GM19324 (cell line): ENCODE measurements at regions not wholly inside any gene's neighbourhood (a gene's known extent, or its start where the extent isn't known, plus 50 kb on each side); places are given as distances from the start of the nearest gene placed in this dataset.

Experiments used
- ATAC-seq: cut with Tn5 transposase; IDR thresholded peaks from one replicate; pipeline ENCODE4 v1.9.1; 2021; ENCODE audit warnings: mild to moderate bottlenecking, moderate library complexity; ENCODE audit not compliant: unreplicated experiment, low FRiP score

DNA sequence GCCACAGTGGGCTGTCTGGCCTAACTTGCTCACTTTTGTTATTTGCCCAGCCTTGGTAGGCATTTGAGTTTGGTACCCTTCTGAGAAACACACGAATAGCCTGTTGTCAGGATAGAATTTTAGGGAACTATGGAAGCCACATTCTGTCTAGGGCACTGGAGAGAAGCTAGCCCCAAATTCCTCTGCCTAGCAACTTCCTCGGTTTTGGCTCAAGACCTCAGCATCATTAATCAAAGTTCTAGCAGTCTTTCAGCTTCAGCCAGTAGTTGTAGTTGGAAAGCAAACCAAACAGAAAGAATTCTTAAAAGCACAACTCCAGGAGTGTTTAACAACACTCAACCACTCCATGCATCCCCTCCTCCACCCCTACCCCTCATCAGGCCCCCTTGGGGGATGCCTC is 572.1 kb upstream of the PSMD7 start:
- no peak for ATAC-seq

DNA sequence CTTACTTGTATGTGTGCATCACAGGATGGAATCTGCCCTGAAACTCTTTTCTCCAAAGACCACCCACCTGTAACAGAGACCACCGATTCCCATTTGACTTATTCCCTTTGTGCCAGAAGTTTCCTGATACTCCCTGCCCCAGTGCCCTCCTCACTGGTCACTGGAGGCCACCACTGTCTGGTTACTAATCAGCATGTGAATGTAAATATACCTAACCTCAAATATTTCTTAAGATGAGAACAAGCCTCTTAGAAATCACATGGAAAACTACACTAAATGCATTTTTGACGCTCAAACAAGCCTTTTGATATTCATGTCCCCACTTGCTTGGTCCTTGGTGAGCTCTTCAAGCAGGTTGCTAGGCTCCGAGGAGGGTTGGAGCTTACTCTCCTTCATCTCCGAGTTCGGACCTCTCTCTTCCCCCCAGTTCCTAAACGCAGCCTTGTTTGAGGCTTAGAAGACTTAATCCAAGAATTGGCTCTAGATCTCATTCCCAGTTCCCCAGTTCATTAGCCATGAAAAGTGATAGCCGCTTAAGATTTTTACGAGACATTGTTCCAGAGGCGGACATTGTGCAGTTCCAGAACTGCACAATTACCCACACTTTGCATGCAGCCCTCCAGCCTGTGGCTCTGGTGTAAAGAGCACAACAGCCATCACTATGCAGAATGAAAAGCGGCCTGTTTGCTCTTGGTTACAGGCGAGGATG is 579.2 kb upstream of the PSMD7 start:
- ATAC-seq: no peak

DNA sequence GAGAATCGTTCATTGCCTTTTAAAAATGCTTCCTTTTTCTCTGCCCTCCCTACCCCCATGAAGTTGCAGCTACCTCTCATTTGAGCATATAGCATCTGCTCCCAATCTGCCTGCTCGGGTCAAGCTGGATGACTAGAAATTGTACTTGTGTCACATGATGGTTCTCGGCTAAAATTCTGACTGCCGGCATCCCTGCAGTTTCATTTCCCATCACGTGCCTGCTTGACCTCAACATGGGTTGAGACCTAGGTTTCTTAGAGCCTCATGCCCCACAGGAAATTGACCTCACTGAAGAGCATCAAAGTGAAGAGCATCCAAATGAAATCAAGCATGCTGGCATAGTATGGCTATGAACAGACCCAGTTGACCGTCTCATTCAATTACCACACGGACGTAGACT is 581.6 kb upstream of the PSMD7 start:
- no peak for ATAC-seq

DNA sequence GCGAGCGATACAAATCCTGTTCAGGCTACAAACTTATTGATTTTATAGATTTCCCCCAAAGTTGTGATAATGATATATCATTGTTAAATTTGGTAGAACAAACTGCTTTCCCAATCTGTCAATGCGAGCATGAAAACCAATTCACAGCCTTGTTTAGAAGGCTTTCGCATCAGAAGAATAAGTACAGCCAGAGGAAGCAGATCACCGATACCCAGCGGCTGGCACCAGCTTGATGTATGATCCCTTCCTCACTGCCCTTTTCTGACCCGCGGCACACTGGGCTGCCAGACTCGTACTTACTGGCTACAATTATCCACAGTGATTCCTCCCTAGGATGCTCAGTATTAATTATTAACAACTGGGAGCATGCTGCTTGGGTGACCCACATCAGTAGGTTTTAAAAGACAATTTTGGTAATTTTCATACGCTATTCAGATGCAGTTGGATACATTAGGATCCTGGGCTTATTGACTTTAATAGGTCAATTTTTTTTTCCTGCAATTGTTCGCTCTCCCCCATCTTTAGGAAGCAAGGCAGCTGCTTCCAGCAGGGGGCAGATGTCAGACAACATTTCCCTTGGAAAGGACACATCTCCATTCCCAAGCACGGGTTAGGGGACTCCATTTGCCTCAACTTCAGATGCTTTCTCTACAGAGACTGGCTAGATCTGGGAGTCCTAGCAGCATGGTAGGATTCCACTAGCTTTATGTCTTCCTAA is 582.7 kb upstream of the PSMD7 start:
- ATAC-seq: no peak

DNA sequence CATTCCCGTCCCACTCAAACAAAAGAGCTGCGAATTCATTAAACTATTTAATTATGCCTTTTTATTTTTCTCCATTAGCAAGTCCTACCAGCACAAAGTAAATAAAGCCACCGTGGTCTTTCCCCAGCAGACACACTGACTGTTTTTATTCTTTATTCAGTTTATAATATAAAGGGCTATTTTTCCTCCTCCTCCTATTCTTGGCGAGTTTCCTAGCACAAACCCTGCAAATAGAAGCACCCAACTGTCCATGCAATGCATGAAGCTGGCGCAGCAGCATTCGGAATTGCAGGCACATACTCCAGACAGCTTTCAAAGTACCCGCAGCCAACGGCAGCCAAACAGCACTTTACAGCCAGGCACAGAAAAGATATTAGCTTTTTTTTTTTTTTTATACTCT is 583.4 kb upstream of the PSMD7 start:
- ATAC-seq: no peak

DNA sequence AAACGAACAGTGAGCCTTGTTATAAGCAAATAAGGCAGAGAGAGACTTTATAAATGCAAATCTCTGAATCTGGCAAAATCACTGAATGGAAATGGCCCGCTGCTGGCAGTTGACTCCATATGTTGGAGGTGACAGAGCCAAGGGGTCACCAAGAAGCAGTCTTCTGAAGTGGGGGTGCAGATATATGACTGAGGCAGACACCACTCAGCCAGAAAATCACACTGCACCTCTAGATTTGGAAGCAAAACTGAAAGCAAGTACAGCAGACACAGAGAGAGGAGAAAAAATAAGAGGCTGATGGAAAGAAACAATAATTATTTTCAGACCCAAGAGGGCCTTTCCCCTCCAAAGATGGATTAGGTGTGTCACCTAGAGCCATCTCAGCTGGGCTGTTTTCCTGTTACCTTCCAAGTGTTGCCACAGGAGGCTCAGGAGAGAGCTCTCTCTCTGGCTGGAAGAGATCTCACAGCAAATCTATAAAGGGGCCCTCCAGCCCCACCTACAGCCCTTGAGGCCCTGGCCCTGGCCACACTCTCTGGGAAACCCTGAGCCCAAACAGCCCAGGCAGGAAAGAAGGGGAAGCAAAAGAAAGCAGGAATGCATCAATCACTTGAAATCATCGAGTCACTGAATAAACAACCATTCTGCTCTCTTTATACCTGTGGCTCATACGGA is 585.1 kb upstream of the PSMD7 start:
- no peak for ATAC-seq

DNA sequence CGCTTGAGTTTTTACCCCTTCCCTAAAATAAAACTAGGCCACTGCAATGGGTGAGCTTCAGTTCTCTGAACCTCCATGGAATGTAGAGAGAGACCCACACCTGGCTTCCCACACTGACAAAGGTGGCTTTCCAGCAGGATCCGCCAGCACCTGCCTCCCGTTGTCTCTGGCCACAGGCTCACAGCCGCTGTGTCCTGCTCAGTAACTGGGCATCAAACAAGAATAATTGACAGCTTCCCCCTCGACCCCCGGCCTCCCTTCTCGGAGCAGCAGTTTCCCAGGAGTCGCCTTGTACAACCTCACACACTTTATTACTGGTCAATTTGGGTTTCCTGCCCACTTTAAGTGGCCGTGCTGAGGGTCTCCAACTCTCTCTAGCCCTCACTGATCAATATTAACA is 586.1 kb upstream of the PSMD7 start:
- no peak for ATAC-seq

DNA sequence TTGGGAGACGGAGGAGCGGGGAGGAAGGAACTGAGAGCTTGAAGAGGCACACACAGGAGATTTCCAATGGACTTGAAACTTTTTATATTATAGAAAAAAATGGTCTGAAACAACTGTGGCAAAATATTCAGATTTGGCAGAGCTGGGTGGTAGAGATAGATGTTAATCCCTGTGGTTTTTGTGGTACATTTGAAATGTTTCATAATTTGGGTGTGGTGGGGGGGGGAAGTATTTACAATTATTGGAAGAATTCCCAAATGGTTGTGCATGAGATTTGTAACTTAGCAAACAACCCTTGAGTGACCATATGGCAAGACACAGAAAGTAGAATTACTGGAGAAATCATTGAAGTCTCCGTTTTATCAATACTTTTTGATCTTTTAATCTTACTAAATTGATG is 588.8 kb upstream of the PSMD7 start:
- ATAC-seq: no peak

DNA sequence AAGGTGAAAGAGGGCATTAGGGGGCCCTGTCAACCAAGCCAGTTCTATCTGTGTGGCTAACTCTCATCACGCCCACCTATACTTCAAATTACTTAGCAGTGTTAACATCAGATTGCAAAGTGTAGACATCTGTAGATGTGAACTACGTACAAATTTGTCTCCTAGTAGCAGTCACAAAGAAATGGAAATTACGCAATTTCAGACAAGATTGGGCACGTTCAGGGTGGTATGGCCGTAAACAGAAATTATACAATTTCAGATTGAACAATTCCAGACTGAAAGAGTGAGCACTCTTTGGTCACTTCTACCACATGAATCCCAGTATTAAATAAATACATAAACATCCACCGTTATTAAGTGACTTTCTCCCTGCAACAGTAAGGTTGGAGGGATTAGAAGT is 592.7 kb upstream of the PSMD7 start:
- no peak for ATAC-seq

DNA sequence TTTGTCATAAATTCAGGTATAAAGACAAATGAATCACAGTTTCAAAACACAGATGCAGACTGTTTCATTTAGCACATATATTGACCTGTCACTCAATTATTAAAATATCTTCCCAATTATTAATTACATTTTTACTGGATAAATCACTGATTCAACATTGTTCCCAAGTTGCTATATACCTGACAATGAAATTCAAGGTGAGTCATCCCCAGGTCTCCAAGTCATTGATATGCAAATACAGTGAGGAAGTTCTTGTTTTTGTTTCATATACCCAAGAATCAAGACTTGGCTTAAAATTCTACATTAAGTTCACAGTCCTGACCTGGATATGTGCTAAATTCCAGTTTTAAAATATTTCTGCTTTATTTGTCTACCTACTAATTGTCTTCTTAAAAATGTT is 599.3 kb upstream of the PSMD7 start:
- ATAC-seq: no peak

DNA sequence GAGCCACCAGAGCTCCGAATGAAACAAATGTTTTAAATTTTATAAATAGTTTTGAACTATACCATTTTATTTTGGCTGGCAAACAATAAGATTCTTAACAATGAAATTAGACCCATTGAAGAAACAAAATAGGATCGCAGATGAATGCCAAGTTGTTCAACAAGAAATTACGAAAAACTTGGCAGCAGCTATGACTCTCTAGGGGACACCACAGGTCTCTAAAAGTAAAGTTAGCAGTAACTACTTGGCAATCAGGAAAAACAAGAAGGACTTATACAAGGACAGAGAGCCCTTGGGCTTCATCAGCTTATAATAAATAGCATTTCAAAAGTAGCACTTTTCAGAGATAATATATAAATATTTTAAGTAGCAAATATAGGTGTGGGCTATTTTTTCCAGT is 603.8 kb upstream of the PSMD7 start:
- ATAC-seq: no peak

DNA sequence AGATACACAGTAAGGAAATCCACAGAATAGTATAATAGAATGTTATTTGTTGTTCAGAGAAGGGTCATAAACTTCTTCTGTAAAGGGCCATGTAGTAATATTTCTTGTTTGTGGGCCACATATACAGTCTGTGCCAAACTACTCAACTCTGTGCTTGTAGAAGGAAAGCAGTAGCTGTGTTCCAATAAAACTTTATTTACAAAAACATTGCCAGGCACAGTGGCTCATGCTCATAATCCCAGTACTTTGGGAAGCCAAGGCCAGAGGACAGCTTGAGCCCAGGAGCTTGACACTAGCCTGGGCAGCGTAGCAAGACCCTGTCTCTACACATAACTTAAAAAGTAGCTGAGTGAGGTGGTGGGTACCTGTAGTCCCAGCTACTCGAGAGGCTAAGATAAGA is 612.8 kb upstream of the PSMD7 start:
- no peak for ATAC-seq

DNA sequence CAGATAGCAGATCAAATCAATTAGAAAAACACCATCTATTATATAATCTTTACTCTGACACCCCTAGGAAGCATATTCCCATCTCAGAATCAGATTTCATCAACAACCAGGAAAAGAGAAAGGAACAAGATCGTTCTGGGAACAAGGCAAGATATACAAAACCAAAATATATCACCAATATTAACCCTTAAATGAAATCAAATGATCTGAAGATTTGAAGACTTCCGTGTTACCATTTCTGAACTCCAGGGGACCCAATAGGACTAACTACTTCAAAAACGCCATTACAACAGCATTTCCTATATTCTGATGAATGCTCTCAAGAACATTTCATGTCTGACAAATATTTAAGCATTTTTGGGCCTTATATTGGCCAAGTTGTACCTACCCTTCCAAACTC is 624.2 kb upstream of the ZFHX3 start:
- ATAC-seq: no peak

DNA sequence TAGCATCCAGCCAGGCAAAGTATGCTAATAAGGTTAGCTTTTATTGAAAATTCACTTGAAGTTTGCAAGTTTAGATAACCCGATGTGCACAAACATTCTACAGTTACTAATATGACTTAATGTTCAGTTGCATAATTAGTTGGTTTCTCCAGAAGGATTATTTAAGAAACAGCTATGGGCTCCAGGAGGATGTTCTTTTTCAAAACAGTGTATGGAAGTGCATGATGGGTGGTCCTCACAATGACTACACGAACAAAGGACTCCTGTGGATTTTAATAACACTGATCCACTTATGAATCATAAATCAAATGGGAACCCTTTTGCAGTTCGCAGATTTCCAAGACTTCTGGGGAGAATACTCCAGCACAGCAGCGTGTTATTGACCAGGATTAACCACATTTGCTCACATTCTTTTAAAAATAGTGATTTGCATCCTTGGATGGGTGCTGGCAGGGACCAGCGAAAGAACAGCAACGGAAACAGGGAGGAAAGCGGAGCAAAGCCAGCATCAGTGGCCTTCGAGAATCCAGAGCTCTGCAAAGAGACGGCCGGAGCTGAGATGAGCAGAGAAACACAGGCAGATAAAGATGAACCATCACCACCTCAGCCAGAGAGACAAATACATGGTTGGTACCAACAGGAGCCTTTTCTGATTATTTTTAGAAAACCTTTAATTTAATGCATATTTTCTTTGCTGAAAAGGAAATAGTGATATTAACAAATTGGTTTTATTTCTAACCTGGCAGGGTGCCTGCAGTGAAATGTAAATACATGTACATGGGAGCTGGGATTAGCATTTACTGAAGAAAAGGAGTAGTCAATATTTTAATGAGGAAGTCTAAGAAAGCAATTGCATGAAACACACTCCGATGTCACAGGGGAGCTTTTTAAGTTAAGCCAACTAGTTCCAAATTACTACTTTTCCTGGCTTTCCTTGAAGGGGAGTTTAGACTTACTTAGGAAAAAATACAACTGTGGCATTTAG is 623.2 kb upstream of the ZFHX3 start:
- ATAC-seq: no peak

DNA sequence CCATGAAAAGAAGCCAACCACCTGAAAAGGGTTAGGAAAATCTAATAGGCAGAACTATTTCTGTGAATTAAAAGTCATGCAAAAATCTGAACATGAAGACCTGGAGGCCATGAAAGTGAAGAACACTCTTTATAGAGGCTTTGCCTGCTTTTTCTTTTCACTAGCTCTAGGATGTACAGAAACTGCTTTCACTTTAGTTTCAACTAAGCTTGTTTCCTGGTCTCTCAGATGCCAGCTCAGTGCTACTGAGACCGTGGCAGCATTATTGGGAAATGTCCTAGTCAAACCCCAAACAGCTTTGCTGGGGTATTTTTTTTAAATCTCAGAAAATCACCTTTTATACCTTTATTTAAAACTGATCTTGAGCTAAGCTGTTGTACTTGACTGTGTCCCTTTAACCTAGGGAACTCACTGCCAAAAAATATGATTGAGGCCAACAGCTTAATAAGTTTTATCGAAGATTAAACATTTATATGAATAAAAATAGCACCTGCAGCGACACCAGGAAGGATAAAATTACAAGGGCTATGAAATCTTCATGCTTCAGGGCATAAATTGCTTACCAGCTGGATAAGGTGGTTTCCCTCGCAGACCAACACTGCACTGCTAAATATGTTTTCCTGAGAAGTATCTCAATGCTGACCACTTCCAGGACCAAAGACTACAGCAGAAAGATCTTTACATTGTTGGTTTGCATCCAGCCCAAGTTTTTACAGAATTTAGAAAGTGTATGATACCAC is 621.8 kb upstream of the ZFHX3 start:
- ATAC-seq: no peak

DNA sequence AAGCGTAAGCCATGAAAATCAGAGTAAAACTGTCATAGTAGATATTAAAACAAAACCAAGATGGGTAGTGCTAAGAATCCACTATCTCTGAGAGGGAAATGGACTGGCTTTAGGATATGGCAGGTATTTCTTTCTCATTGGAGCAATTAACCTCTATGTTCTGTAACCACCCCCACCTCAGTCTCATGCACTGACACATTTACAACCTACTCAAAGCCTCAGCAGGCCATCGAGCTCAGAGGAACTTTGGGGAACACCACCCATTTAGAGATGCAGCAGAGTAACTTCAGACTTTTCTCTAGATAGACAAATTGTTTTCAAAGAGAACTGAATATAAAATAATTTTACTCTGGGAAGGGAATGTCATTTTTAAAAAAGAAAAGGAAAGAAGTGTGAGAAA is 615.8 kb upstream of the ZFHX3 start:
- no peak for ATAC-seq

DNA sequence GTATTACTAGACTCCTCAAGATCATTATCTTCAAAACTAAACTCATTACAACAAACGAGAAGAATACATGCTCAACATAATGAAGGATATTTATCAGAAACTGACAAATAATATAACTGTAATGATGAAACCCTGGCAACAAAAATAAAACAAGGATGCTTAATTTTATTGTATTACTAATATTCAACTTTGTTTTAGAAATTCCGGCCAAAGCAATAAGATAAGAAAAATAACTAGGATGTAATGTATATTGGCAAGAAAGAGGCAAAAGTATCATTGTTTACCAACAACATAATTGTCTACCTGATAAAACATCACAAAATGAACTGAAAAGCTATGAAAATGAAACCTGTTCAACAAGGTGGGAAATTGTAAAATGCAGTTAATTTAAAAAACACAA is 588.3 kb upstream of the ZFHX3 start:
- no peak for ATAC-seq

DNA sequence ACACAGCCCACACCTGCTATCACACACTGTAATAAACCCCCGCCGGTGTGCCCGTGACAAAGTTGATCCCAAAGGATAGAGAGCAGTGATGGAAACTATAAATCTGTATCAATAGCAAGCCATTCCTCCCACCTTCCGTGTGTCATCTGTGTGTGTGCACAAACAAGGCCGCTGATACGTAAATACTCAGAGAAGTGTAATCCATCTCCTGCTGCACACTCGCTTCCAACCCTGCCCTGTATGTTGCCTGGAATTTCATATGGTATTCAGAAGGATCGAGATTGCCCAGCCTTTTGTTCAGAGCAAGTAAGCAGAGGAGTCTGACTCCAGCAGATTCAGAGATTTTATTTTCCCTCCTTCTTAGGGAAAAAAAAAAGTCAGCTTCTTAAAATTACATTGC is 581.1 kb upstream of the ZFHX3 start:
- ATAC-seq: no peak

DNA sequence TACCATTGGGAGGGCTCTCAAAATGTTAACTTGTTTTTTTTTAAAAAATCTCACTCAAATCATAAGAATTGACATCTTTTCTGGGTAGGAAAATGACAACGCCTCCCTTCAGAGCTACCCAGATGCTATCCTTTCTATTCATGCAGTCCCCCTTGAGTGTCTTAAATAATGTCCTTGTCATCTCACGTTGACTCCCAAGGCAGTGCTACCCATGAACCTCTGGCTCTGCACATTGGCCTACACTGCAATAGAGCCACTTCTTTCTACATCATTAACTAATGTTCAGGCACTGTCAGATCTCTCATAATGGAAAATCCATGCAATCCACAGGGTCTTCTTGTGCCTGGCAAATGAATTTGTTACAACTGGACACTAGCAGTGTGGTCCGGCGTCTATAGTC is 569.8 kb upstream of the ZFHX3 start:
- ATAC-seq: no peak

DNA sequence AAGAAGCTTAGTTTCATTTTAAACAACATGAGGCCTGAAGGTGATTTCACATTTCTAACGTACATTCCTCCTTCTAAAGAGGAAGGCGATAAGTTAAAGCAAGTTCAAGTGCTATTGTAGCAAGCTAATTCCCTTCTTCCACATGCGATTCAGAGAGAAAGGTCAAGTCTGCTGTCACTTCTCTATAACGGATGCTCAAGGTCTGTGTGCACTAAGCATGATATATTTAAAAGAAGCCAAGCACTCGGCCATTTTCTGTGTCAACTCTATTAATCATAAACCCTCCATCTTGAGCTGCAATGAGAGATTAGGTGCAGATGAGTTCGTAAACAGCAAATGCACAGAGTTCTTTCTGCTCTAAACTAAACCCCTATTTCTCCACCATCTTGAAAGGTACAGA is 568.8 kb upstream of the ZFHX3 start:
- no peak for ATAC-seq
